Ascending aorta (tissue), 2 donors: ENCODE measurements at regions not wholly inside any gene's neighbourhood (a gene's known extent, or its start where the extent isn't known, plus 50 kb on each side); places are given as distances from the start of the nearest gene placed in this dataset.

Experiments used
- DNase-seq, 2 donors: peaks; one replicate each; pipeline ENCODE4 v3.0.0-alpha.2; 2019; ENCODE audit warnings: low spot score in 2 of 2
- H3K27ac ChIP-seq, 2 donors: fragments of 200-600 bp; sonication (generic); one replicate each; pipeline ENCODE4 v1.5.1; 2016 to 2017; ENCODE audit warnings: mild to moderate bottlenecking in 1 of 2
- H3K27me3 ChIP-seq: fragments of 200-600 bp; sonication (generic); one replicate; pipeline ENCODE4 v1.5.1; 2017
- H3K36me3 ChIP-seq, 2 donors: fragments of 200-600 bp; sonication (generic); one replicate each; pipeline ENCODE4 v1.5.1; 2016
- H3K4me1 ChIP-seq, 2 donors: fragments of 200-600 bp; sonication (generic); one replicate each; pipeline ENCODE4 v1.5.1; 2016 to 2017; ENCODE audit warnings: mild to moderate bottlenecking in 1 of 2
- H3K4me3 ChIP-seq, 2 donors: fragments of 200-600 bp; sonication (generic); one replicate each; pipeline ENCODE4 v1.5.1; 2016 to 2017; ENCODE audit warnings: mild to moderate bottlenecking in 1 of 2
- H3K9me3 ChIP-seq, 2 donors: fragments of 200-600 bp; sonication (generic); one replicate each; pipeline ENCODE4 v1.5.1; 2016
- CTCF ChIP-seq, 3 experiments: fragments of 200-600 bp in 2 of 3; fragments of 450-650 bp in 1 of 3; sonication (generic) in 2 of 3; IDR thresholded peaks; one replicate each; pipeline ENCODE4 v1.5.1; 2016 to 2019; ENCODE audit warnings: antibody characterized with exemption in 3 of 3, mild to moderate bottlenecking in 1 of 3, moderate library complexity in 1 of 3
- intact Hi-C: fragments of 100-400 bp; cut with DNase I; formaldehyde crosslinking; loops from one replicate; pipeline ENCODE4 v1.15.1; 2023

GRCh38 chr1:194297094-194297493 is 1110.7 kb upstream of the B3GALT2 start:
- Histone ChIP-seq H3K9me3 (no peaks in the 10 kb centered on the region), H3K27ac (no peak overlapping the region), H3K36me3 (no peaks in the 10 kb centered on the region), H3K27me3 (no peaks in the 10 kb centered on the region), H3K4me1 (no peaks in the 10 kb centered on the region), H3K4me3 (no peak overlapping the region)
- DNase-seq: no peak
- no peak for TF ChIP-seq CTCF (IDR thresholded peaks at IDR 0.05)
- intact Hi-C loops: no loop called here

GRCh38 chr1:194296201-194296600 is 1109.8 kb upstream of the B3GALT2 start:
- Histone ChIP-seq H3K9me3 (no peaks in the 10 kb centered on the region), H3K4me3 (no peak overlapping the region)
- intact Hi-C loops: no loop called here

GRCh38 chr1:194295685-194296084 is 1109.3 kb upstream of the B3GALT2 start:
- intact Hi-C loops: no loop called here
- Histone ChIP-seq H3K36me3 (no peaks in the 10 kb centered on the region), H3K4me3 (no peak overlapping the region), H3K9me3 (no peaks in the 10 kb centered on the region), H3K4me1 (no peaks in the 10 kb centered on the region), H3K27ac (no peak overlapping the region), H3K27me3 (no peaks in the 10 kb centered on the region)
- no peak for DNase-seq
- TF ChIP-seq CTCF (IDR thresholded peaks at IDR 0.05): peak in 1 of 3 experiments; percentile 26

More at GRCh38 chr1:194296201-194296600, 1109.8 kb upstream of the B3GALT2 start:
- Histone ChIP-seq H3K4me1 (no peaks in the 10 kb centered on the region), H3K27me3 (no peaks in the 10 kb centered on the region), H3K36me3 (no peaks in the 10 kb centered on the region), H3K27ac (no peak overlapping the region)
- TF ChIP-seq CTCF (IDR thresholded peaks at IDR 0.05): no peak
- no peak for DNase-seq

- H3K27ac ChIP-seq: no peak overlapping the region
- H3K27me3 ChIP-seq: no peaks in the 10 kb centered on the region
- DNase-seq: no peak
- no peak for TF ChIP-seq CTCF (IDR thresholded peaks at IDR 0.05)
- intact Hi-C loops: no loop called here
- no peaks in the 10 kb centered on the region for H3K9me3 ChIP-seq
- no peak overlapping the region for H3K4me3 ChIP-seq
- no peaks in the 10 kb centered on the region for H3K36me3 ChIP-seq
- no peaks in the 10 kb centered on the region for H3K4me1 ChIP-seq
Observed at GRCh38 chr1:194293851-194294405, 1107.5 kb upstream of the B3GALT2 start.

- Histone ChIP-seq H3K27me3 (no peaks in the 10 kb centered on the region), H3K27ac (no peak overlapping the region), H3K36me3 (no peaks in the 10 kb centered on the region), H3K4me3 (no peak overlapping the region), H3K9me3 (no peaks in the 10 kb centered on the region), H3K4me1 (no peaks in the 10 kb centered on the region)
- DNase-seq: no peak
- intact Hi-C loops: no loop called here
- no peak for TF ChIP-seq CTCF (IDR thresholded peaks at IDR 0.05)
Observed at GRCh38 chr1:194292966-194293365, 1106.6 kb upstream of the B3GALT2 start.
